ENCODE measurements at regions not wholly inside any gene's neighbourhood (a gene's known extent, or its start where the extent isn't known, plus 50 kb on each side); places are given as distances from the start of the nearest gene placed in this dataset.

DNA sequence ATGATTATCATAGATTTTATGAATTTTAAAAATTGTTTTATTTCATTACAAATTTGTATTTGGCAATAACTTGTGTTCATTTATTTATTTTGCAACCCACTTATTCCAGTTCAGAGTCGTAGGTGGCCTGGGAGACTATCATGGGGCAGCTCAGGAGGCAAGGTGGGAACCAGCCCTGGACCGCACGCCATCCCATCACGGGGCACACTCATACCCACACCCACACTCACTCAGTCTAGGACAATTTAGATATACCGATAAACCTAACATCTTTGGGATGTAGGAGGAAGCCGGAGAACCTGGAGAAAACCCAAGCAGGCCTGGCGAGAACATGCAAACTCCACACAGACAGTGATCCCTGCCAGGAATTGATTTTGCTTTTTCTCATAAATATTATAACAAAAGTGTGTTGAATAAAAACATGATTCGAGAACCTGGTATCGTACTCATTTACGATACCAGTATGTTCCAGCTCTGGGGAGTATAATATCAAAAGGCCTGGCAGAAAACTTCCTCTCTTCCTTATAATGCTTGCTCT lies 205.3 kb downstream of the NFKBIZ start:
- TF ChIP-seq, protein P1, sequence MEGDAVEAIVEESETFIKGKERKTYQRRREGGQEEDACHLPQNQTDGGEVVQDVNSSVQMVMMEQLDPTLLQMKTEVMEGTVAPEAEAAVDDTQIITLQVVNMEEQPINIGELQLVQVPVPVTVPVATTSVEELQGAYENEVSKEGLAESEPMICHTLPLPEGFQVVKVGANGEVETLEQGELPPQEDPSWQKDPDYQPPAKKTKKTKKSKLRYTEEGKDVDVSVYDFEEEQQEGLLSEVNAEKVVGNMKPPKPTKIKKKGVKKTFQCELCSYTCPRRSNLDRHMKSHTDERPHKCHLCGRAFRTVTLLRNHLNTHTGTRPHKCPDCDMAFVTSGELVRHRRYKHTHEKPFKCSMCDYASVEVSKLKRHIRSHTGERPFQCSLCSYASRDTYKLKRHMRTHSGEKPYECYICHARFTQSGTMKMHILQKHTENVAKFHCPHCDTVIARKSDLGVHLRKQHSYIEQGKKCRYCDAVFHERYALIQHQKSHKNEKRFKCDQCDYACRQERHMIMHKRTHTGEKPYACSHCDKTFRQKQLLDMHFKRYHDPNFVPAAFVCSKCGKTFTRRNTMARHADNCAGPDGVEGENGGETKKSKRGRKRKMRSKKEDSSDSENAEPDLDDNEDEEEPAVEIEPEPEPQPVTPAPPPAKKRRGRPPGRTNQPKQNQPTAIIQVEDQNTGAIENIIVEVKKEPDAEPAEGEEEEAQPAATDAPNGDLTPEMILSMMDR (IDR thresholded peaks at IDR 0.05 in 2 of 3, conservative IDR thresholded peaks at IDR 0.05 in 1 of 3; ENCODE audit: borderline replicate concordance in 1 of 3, insufficient read depth in 1 of 3, low read depth in 2 of 3, low read length in 2 of 3): no peak
- TF ChIP-seq POLR2A (IDR thresholded peaks at IDR 0.05; ENCODE audit: borderline replicate concordance, extremely low read depth, insufficient read depth, insufficient read length) (no peak), POLR2AphosphoS5 (IDR thresholded peaks at IDR 0.05; ENCODE audit: low read depth, low read length) (no peak), CBX3 (IDR thresholded peaks at IDR 0.05; ENCODE audit: low read depth) (no peak), ZNF274 (IDR thresholded peaks at IDR 0.05; ENCODE audit: low read depth, low read length) (no peak), YY1 (IDR thresholded peaks at IDR 0.05; ENCODE audit: extremely low read depth, insufficient replicate concordance, low read depth, low read length) (no peak), EZH2 (IDR thresholded peaks at IDR 0.05) (no peak), SP1 (IDR thresholded peaks at IDR 0.05; ENCODE audit: low read depth) (no peak), ELF1 (IDR thresholded peaks at IDR 0.05; ENCODE audit: borderline replicate concordance, low read depth) (no peak)
- TF ChIP-seq, protein P2, sequence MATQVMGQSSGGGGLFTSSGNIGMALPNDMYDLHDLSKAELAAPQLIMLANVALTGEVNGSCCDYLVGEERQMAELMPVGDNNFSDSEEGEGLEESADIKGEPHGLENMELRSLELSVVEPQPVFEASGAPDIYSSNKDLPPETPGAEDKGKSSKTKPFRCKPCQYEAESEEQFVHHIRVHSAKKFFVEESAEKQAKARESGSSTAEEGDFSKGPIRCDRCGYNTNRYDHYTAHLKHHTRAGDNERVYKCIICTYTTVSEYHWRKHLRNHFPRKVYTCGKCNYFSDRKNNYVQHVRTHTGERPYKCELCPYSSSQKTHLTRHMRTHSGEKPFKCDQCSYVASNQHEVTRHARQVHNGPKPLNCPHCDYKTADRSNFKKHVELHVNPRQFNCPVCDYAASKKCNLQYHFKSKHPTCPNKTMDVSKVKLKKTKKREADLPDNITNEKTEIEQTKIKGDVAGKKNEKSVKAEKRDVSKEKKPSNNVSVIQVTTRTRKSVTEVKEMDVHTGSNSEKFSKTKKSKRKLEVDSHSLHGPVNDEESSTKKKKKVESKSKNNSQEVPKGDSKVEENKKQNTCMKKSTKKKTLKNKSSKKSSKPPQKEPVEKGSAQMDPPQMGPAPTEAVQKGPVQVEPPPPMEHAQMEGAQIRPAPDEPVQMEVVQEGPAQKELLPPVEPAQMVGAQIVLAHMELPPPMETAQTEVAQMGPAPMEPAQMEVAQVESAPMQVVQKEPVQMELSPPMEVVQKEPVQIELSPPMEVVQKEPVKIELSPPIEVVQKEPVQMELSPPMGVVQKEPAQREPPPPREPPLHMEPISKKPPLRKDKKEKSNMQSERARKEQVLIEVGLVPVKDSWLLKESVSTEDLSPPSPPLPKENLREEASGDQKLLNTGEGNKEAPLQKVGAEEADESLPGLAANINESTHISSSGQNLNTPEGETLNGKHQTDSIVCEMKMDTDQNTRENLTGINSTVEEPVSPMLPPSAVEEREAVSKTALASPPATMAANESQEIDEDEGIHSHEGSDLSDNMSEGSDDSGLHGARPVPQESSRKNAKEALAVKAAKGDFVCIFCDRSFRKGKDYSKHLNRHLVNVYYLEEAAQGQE (IDR thresholded peaks at IDR 0.05; ENCODE audit: low read depth): no peak

Measured in HCT116 (cell line).